ENCODE measurements at regions not wholly inside any gene's neighbourhood (a gene's known extent, or its start where the extent isn't known, plus 50 kb on each side); places are given as distances from the start of the nearest gene placed in this dataset.

DNA sequence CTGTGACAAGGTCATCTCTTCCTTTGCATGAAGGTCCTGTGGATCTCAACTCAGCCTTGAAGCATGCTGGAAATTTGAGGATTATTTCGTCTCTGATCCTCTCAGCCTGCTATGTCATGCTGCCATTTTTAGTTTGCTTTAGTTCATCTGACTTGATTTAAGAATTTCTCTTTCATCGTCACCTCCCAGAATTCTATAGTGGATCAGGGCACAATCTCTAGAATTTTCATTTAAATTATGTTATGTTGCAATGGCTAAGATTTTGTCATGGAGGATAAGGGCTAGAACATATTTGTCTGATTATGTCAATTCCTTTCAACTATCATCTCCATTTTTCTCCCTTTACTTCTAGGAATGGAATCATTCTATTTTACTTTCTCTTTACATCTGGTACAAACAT, 98.8 kb downstream of the PCDH10 start:
- Mint-ChIP-seq H3K4me3 (ENCODE audit: unreplicated experiment) (no peak overlapping the region), H3K27me3 (ENCODE audit: insufficient read depth, unreplicated experiment) (no peaks in the 10 kb centered on the region), H3K27ac (ENCODE audit: low read depth, unreplicated experiment) (no peak overlapping the region), H3K9me3 (ENCODE audit: unreplicated experiment) (no peaks in the 10 kb centered on the region), H3K4me1 (ENCODE audit: insufficient read depth, unreplicated experiment) (no peaks in the 10 kb centered on the region), H3K36me3 (ENCODE audit: insufficient read depth, unreplicated experiment) (no peaks in the 10 kb centered on the region)
- TF ChIP-seq, protein P1, sequence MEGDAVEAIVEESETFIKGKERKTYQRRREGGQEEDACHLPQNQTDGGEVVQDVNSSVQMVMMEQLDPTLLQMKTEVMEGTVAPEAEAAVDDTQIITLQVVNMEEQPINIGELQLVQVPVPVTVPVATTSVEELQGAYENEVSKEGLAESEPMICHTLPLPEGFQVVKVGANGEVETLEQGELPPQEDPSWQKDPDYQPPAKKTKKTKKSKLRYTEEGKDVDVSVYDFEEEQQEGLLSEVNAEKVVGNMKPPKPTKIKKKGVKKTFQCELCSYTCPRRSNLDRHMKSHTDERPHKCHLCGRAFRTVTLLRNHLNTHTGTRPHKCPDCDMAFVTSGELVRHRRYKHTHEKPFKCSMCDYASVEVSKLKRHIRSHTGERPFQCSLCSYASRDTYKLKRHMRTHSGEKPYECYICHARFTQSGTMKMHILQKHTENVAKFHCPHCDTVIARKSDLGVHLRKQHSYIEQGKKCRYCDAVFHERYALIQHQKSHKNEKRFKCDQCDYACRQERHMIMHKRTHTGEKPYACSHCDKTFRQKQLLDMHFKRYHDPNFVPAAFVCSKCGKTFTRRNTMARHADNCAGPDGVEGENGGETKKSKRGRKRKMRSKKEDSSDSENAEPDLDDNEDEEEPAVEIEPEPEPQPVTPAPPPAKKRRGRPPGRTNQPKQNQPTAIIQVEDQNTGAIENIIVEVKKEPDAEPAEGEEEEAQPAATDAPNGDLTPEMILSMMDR (IDR thresholded peaks at IDR 0.05; ENCODE audit: unreplicated experiment), result no peak
- ChIA-PET CTCF (interaction anchor here (0.7 kb wide), 1 partner anchor 1073 kb away, joined by 5 read pairs; no protein-coding TSS in a partner anchor), POLR2A (no interaction called here)
- no TSS peak for BruUV-seq (replicated peaks)
- no peak for DNase-seq (ENCODE audit: unreplicated experiment)
- intact Hi-C loops (cut with micrococcal nuclease), result no loop called here

DNA sequence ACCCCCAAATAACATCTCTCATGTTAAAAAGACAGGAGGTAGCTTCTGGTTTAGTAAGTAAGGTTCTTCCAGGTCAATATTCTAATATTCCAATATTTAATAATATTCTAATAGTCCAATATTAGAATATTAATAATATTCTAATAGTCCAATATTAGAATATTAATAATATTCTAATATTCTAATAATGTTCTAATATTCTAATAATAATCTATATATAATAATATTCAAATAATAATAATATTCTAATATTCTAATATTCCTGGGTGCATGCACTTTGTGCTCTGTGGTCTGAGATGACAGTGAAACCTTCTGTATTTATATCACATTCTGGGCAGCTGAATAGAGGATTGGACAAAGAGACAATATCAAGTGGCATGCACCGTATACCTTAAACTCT, 96.1 kb downstream of the PCDH10 start:
- no peak for DNase-seq (ENCODE audit: unreplicated experiment)
- Mint-ChIP-seq H3K9me3 (ENCODE audit: unreplicated experiment) (no peaks in the 10 kb centered on the region), H3K36me3 (ENCODE audit: insufficient read depth, unreplicated experiment) (no peaks in the 10 kb centered on the region), H3K27ac (ENCODE audit: low read depth, unreplicated experiment) (no peak overlapping the region), H3K4me1 (ENCODE audit: insufficient read depth, unreplicated experiment) (no peaks in the 10 kb centered on the region), H3K4me3 (ENCODE audit: unreplicated experiment) (no peak overlapping the region), H3K27me3 (ENCODE audit: insufficient read depth, unreplicated experiment) (no peaks in the 10 kb centered on the region)
- intact Hi-C loops (cut with micrococcal nuclease), result no loop called here
- BruUV-seq (replicated peaks), result no TSS peak
- ChIA-PET CTCF (interaction anchor here (0.7 kb wide), 1 partner anchor 1301 kb away, joined by 6 read pairs; no protein-coding TSS in a partner anchor), POLR2A (no interaction called here)
- TF ChIP-seq, protein P1 (IDR thresholded peaks at IDR 0.05; ENCODE audit: unreplicated experiment), result no peak

All from MCF 10A (cell line).